ENCODE measurements at regions not wholly inside any gene's neighbourhood (a gene's known extent, or its start where the extent isn't known, plus 50 kb on each side); places are given as distances from the start of the nearest gene placed in this dataset.

DNA sequence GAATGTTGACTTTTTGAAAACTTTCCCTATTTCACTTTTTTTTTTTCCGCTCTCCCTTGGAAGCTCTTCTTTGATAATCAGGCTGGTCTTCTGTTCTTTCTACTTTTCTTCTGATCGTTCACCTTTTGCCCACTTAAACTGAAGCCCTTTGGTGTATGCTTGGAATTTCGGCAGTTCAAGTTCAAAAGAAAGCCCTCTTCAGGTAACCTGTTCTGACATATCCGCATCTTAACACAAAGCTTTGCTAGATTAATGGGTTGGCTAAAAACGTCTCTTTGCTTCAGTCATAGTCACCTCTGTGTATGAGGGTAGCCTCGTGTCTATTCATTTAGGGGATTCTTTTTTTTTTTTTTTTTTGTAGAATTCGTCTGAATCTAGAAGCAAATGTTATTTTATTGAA lies 1115.8 kb upstream of the RBFOX1 start:
- Histone ChIP-seq H3K36me3 (no peaks in the 10 kb centered on the region), H3K4me1 (no peaks in the 10 kb centered on the region), H3K9me3 (no peaks in the 10 kb centered on the region), H3K4me3 (no peak overlapping the region), H3K27me3 (no peaks in the 10 kb centered on the region), H3K27ac (no peak overlapping the region)
- no peak for ATAC-seq (ENCODE audit: low FRiP score in 2 of 2)
- TF ChIP-seq POLR2A (IDR thresholded peaks at IDR 0.05) (no peak), EP300 (IDR thresholded peaks at IDR 0.05) (no peak), POLR2AphosphoS5 (IDR thresholded peaks at IDR 0.05) (no peak)
- TF ChIP-seq, protein P1, sequence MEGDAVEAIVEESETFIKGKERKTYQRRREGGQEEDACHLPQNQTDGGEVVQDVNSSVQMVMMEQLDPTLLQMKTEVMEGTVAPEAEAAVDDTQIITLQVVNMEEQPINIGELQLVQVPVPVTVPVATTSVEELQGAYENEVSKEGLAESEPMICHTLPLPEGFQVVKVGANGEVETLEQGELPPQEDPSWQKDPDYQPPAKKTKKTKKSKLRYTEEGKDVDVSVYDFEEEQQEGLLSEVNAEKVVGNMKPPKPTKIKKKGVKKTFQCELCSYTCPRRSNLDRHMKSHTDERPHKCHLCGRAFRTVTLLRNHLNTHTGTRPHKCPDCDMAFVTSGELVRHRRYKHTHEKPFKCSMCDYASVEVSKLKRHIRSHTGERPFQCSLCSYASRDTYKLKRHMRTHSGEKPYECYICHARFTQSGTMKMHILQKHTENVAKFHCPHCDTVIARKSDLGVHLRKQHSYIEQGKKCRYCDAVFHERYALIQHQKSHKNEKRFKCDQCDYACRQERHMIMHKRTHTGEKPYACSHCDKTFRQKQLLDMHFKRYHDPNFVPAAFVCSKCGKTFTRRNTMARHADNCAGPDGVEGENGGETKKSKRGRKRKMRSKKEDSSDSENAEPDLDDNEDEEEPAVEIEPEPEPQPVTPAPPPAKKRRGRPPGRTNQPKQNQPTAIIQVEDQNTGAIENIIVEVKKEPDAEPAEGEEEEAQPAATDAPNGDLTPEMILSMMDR (IDR thresholded peaks at IDR 0.05), result no peak
- DNase-seq, result no peak
- WGBS, 2 donors, result 43 to 54% methylated on average over 7 of the region's 7 CpGs

DNA sequence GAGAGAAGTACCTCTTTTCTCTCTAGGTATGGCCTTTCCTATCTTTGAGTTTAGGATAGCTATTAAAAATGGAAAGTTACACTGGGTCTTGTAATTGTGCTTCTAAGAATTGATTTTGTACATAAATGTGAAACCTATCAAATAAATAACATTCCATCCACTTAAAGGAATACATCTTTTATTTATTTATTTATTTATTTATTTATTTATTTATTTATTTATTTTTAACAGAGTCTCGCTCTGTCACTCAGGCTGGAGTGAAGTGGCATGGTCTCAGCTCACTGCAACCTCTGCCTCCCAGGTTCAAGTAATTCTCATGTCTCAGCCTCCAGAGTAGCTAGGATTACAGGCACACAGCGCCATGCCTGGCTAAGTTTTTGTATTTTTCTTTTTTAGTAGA lies 1114.0 kb upstream of the EEF2KMT start:
- no peaks in the 10 kb centered on the region for H3K4me1 ChIP-seq
- ATAC-seq (ENCODE audit: low FRiP score in 2 of 2) (no peak), DNase-seq (no peak)
- H3K9me3 ChIP-seq, result no peaks in the 10 kb centered on the region
- H3K27me3 ChIP-seq, result no peaks in the 10 kb centered on the region
- H3K27ac ChIP-seq, result no peak overlapping the region
- WGBS, 2 donors, result 89 to 93% methylated on average over 2 of the region's 2 CpGs
- TF ChIP-seq EP300 (IDR thresholded peaks at IDR 0.05), result no peak
- TF ChIP-seq, protein P1 (IDR thresholded peaks at IDR 0.05), result no peak
- no peak for TF ChIP-seq POLR2AphosphoS5 (IDR thresholded peaks at IDR 0.05)
- TF ChIP-seq POLR2A (IDR thresholded peaks at IDR 0.05), result no peak
- H3K4me3 ChIP-seq, result no peak overlapping the region
- H3K36me3 ChIP-seq, result no peaks in the 10 kb centered on the region

DNA sequence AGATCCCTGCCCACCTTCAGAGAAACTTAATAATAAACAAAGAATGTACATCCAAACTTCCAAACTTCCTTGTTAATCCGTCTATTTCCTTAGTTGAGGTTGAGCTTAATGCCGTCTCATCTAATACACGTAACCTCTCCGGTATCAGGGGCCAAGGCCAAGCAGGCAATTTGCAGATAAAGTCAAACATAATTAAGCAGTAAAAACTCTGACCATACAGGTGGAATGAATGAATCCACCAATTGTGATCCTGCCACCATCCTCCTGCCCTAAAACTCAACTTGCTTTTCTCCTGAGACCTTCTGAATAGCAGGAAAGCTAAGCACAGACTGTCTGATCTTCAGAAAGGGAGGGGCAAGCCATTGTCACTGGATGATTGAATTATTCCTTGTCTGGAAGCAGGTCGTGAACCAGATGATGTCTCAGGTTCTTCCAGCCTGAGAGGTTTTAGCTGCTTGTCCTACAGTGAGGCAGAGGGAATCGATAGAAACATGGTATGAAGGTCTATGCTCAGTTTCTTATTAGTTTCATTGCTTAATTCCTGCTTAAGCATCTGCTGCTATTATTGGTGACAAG lies 1111.8 kb upstream of the EEF2KMT start:
- TF ChIP-seq, protein P1 (IDR thresholded peaks at IDR 0.05), result no peak
- TF ChIP-seq POLR2A (IDR thresholded peaks at IDR 0.05), result no peak
- no peak for TF ChIP-seq POLR2AphosphoS5 (IDR thresholded peaks at IDR 0.05)
- no peak for TF ChIP-seq EP300 (IDR thresholded peaks at IDR 0.05)
- H3K4me1 ChIP-seq, result no peaks in the 10 kb centered on the region
- DNase-seq, result no peak
- 54 to 59% methylated on average over 6 of the region's 6 CpGs for WGBS, 2 donors
- H3K27ac ChIP-seq, result no peak overlapping the region
- ATAC-seq (ENCODE audit: low FRiP score in 2 of 2), result no peak
- H3K9me3 ChIP-seq, result no peaks in the 10 kb centered on the region
- no peaks in the 10 kb centered on the region for H3K36me3 ChIP-seq
- no peaks in the 10 kb centered on the region for H3K27me3 ChIP-seq
- no peak overlapping the region for H3K4me3 ChIP-seq

DNA sequence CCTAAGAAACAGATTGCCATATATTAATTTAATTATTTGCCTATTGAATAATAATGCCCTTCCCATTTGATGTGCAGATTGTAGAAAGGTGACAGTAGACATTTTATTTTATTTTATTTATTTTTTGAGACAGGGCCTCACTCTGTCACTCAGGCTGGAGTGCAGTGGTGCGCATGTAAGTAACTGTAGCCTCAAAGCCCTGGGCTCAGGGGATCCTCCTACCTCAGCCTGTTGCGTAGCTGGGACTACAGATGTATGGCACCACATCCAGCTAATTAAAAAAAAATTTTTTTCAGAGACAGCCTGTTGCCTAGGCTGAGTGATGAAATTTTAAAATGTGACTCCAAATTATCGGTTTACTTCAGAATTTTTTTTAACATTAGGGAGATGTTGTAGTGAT lies 1110.0 kb upstream of the EEF2KMT start:
- 78 to 83% methylated on average over 3 of the region's 3 CpGs for WGBS, 2 donors

More for the DNA sequence above, 1110.0 kb upstream of the EEF2KMT start:
- no peak for ATAC-seq (ENCODE audit: low FRiP score in 2 of 2)
- H3K27me3 ChIP-seq, result no peaks in the 10 kb centered on the region
- no peaks in the 10 kb centered on the region for H3K4me1 ChIP-seq
- H3K36me3 ChIP-seq, result no peaks in the 10 kb centered on the region
- TF ChIP-seq EP300 (IDR thresholded peaks at IDR 0.05) (no peak), POLR2A (IDR thresholded peaks at IDR 0.05) (no peak), POLR2AphosphoS5 (IDR thresholded peaks at IDR 0.05) (no peak)
- TF ChIP-seq, protein P1 (IDR thresholded peaks at IDR 0.05), result no peak
- H3K27ac ChIP-seq, result no peak overlapping the region
- H3K4me3 ChIP-seq, result no peak overlapping the region
- no peak for DNase-seq
- H3K9me3 ChIP-seq, result no peaks in the 10 kb centered on the region
